ENCODE measurements at regions not wholly inside any gene's neighbourhood (a gene's known extent, or its start where the extent isn't known, plus 50 kb on each side); places are given as distances from the start of the nearest gene placed in this dataset.

- H3K56ac ChIP-seq (replicated peaks; ENCODE audit: insufficient read length, low read depth, low read length): no peak overlapping the region
- H2BK20ac ChIP-seq (ENCODE audit: low read length): no peak overlapping the region
- H3K27me3 ChIP-seq (replicated peaks in 1 of 4; ENCODE audit: control insufficient read depth in 3 of 4, extremely low read depth in 1 of 4, insufficient read depth in 3 of 4, low read length in 3 of 4): no peaks in the 10 kb centered on the region
- H3K14ac ChIP-seq (ENCODE audit: insufficient read length): no peak overlapping the region
- no peaks in the 10 kb centered on the region for H3K9me3 ChIP-seq (ENCODE audit: insufficient read depth in 2 of 2, low read depth in 1 of 2, low read length in 1 of 2)
- WGBS, 2 experiments (ENCODE audit: extremely low coverage in 1 of 2, insufficient coverage in 1 of 2, insufficient read length in 1 of 2, insufficient replicate concordance in 2 of 2, low coverage in 1 of 2, low lambda C conversion rate in 2 of 2, missing lambda C conversion rate in 1 of 2): 66% methylated on average over 5 of the region's 5 CpGs; no CpG with 5 or more reads in 1 of the 2 experiments
- no peak overlapping the region for H3K9ac ChIP-seq (replicated peaks in 1 of 4; ENCODE audit: extremely low read depth in 1 of 4, low read depth in 3 of 4, low read length in 3 of 4)
- H3K4ac ChIP-seq (replicated peaks; ENCODE audit: insufficient read length, low read depth, low read length): no peak overlapping the region
- no peak overlapping the region for H2BK15ac ChIP-seq (ENCODE audit: low read length)
- no peak overlapping the region for H4K5ac ChIP-seq (ENCODE audit: insufficient read length, low read depth, low read length)
- ChIA-PET CTCF (ENCODE audit: partially characterized antibody) (no interaction called here), POLR2A (ENCODE audit: partially characterized antibody) (no interaction called here)
- no peak overlapping the region for H3K4me3 ChIP-seq (ENCODE audit: extremely low read depth in 1 of 4, insufficient read depth in 2 of 4, low read depth in 3 of 4, low read length in 4 of 4)
- peak; percentile 77 for FAIRE-seq
- H3K27ac ChIP-seq (ENCODE audit: low read depth, low read length): 0 out of 2 replicates have a peak overlapping the region, but pooled peaks have one; percentile 9
- no peaks in the 10 kb centered on the region for H3K79me2 ChIP-seq (ENCODE audit: control insufficient read depth in 1 of 2, insufficient read depth in 2 of 2, low read length in 2 of 2)
- H3K79me1 ChIP-seq (ENCODE audit: low read depth, low read length): no peaks in the 10 kb centered on the region
- no peak overlapping the region for H2AK5ac ChIP-seq (ENCODE audit: low read depth, low read length)
- peak overlapping the region in 1 of 2 experiments; percentile 43; a peak in 2 of 4 replicates for H3K4me2 ChIP-seq (ENCODE audit: insufficient read depth in 1 of 2, low read depth in 2 of 2, low read length in 2 of 2)
- no peak overlapping the region for H4K8ac ChIP-seq (ENCODE audit: extremely low read depth, insufficient read depth, low read length)
- no peak overlapping the region for H2BK120ac ChIP-seq (replicated peaks; ENCODE audit: low read depth, low read length)
- no peaks in the 10 kb centered on the region for H3K36me3 ChIP-seq (ENCODE audit: control insufficient read depth in 2 of 4, insufficient read depth in 4 of 4, low read length in 3 of 4)
- H3K23me2 ChIP-seq (ENCODE audit: low read depth, low read length): no peaks in the 10 kb centered on the region
- H4K91ac ChIP-seq (replicated peaks; ENCODE audit: insufficient read length, low read length): no peak overlapping the region
- H2BK12ac ChIP-seq (ENCODE audit: low read depth, low read length): no peak overlapping the region
- H3K23ac ChIP-seq (ENCODE audit: insufficient read length): no peak overlapping the region
- peak overlapping the region; percentile 87 for H2AFZ ChIP-seq (ENCODE audit: low read length)
- no peak overlapping the region for H2BK5ac ChIP-seq (ENCODE audit: low read depth, low read length)
- TF ChIP-seq HDAC2 (IDR thresholded peaks at IDR 0.05; ENCODE audit: borderline replicate concordance in 1 of 2, low read depth in 2 of 2, low read length in 2 of 2): 0 out of 4 replicates have a peak, but pooled peaks of 1 of the 2 experiments have one; percentile 37
- 0 out of 2 replicates have a peak, but pooled peaks have one; percentile 31 for TF ChIP-seq CEBPB (IDR thresholded peaks at IDR 0.05; ENCODE audit: low read depth, low read length)
- no peak for TF ChIP-seq SIRT6 (IDR thresholded peaks at IDR 0.05; ENCODE audit: low read length)
- TF ChIP-seq BRCA1 (IDR thresholded peaks at IDR 0.05; ENCODE audit: low read depth, low read length): no peak
- DNase-seq (ENCODE audit: low read depth in 1 of 2, low spot score in 2 of 2): peak in 1 of 2 experiments; percentile 39
- no peaks in the 10 kb centered on the region for H4K20me1 ChIP-seq (replicated peaks in 1 of 2; ENCODE audit: control insufficient read depth in 1 of 2, insufficient read depth in 2 of 2, low read length in 2 of 2)
- no peak overlapping the region for H3K18ac ChIP-seq (ENCODE audit: extremely low read depth, low read length)
- H3K4me1 ChIP-seq (replicated peaks in 1 of 4; ENCODE audit: control insufficient read depth in 3 of 4, insufficient read depth in 4 of 4, low read length in 3 of 4): peaks cover 0 to 4% (median under 1%) of the 10 kb centered on the region in 4 experiments; a peak in 2 of 7 replicates
Observed at GRCh38 chr5:63255594-63255993, 677.0 kb downstream of the LRRC70 start.

Measured in H1 (cell line).